HepG2 (cell line): ENCODE measurements at regions not wholly inside any gene's neighbourhood (a gene's known extent, or its start where the extent isn't known, plus 50 kb on each side); places are given as distances from the start of the nearest gene placed in this dataset.

ENCODE experiments used
- ATAC-seq: fragments of 200-7000 bp; cut with Tn5 transposase; 3 replicates; pipeline ENCODE4 v1.9.1; 2020; ENCODE audit warnings: mild to moderate bottlenecking, moderate library complexity
- BruUV-seq: library from RNA; stranded (reverse); fragments of 400-500 nt; replicated peaks from 2 replicates; lab custom pipeline; 2021; lab: Mats Ljungman, UMichigan
- CTCF ChIA-PET: fragments of 300-600 bp; formaldehyde crosslinking; extraction: SDS; loops from one replicate; lab custom pipeline; 2021; ENCODE audit warnings: low total read pairs, inconsistent platforms, low intra/inter-chr PET ratio; lab: Yijun Ruan, JAX
- POLR2A ChIA-PET: fragments of 350-600 bp; sonication (Branson Sonifier 250); formaldehyde crosslinking; loops from one replicate; lab custom pipeline; 2020; ENCODE audit warnings: antibody characterized with exemption, inconsistent platforms; lab: Yijun Ruan, JAX
- DNase-seq: peaks from one replicate; pipeline ENCODE4 v3.0.0-alpha.2; 2015; ENCODE audit warnings: low spot score
- FAIRE-seq: peaks from 3 replicates; lab custom pipeline; 2011; peaks lifted over from hg19 to GRCh38; lab: Jason Lieb, UNC
- H2AFZ ChIP-seq: one replicate; pipeline ENCODE4 v1.6.1; 2011; ENCODE audit warnings: low read length, inconsistent platforms
- H3K27ac ChIP-seq: fragments of 300-600 bp; 3 replicates; pipeline ENCODE4 v1.8.0; 2011; ENCODE audit warnings: mixed run types, mild to moderate bottlenecking, mixed read lengths, low read length, inconsistent platforms; ENCODE audit not compliant: insufficient read depth; ENCODE audit errors: extremely low read length
- H3K27me3 ChIP-seq, 2 experiments: fragments of 200-600 bp in 1 of 2; 2 replicates in 1 of 2; 3 replicates in 1 of 2; pipeline versions ENCODE4 v1.6.0 to v1.8.0; 2011; ENCODE audit warnings: low read length in 2 of 2, mild to moderate bottlenecking in 2 of 2, moderate library complexity in 2 of 2, inconsistent platforms in 1 of 2; ENCODE audit not compliant: insufficient read depth in 2 of 2, control insufficient read depth in 1 of 2
- H3K36me3 ChIP-seq, 2 experiments: fragments of 200-600 bp in 1 of 2; replicated peaks in 1 of 2; 2 replicates in 1 of 2; 3 replicates in 1 of 2; pipeline versions ENCODE4 v1.5.1 to v1.8.0; 2011; ENCODE audit warnings: low read length in 2 of 2, inconsistent platforms in 1 of 2; ENCODE audit not compliant: insufficient read depth in 2 of 2, control insufficient read depth in 1 of 2
- H3K4me1 ChIP-seq: 2 replicates; pipeline ENCODE4 v1.5.1; 2012; ENCODE audit warnings: low read length, inconsistent platforms; ENCODE audit not compliant: insufficient read depth
- H3K4me2 ChIP-seq: 2 replicates; pipeline ENCODE4 v1.6.0; 2011; ENCODE audit warnings: low read depth, low read length, inconsistent platforms
- H3K4me3 ChIP-seq, 3 experiments: fragments of 200-600 bp in 1 of 3; sonication (generic), shearing (Covaris generic) in 1 of 3; replicated peaks in 1 of 3; 2 replicates each; pipeline ENCODE4 v1.5.1; 2011 to 2016; ENCODE audit warnings: low read length in 3 of 3, inconsistent platforms in 2 of 3, low read depth in 2 of 3, mild to moderate bottlenecking in 2 of 3, control low read depth in 1 of 3, mixed read lengths in 1 of 3; ENCODE audit not compliant: insufficient read depth in 1 of 3
- H3K79me2 ChIP-seq: one replicate; pipeline ENCODE4 v1.6.1; 2011; ENCODE audit warnings: low read length, inconsistent platforms; ENCODE audit not compliant: insufficient read depth
- H3K9ac ChIP-seq: 2 replicates; pipeline ENCODE4 v1.6.0; 2011; ENCODE audit warnings: mild to moderate bottlenecking, low read depth, low read length, inconsistent platforms; ENCODE audit not compliant: insufficient read depth
- H3K9me3 ChIP-seq: 2 replicates; pipeline ENCODE4 v1.5.1; 2012; ENCODE audit warnings: mild to moderate bottlenecking, low read length
- H4K20me1 ChIP-seq: 2 replicates; pipeline ENCODE4 v1.6.0; 2011; ENCODE audit warnings: inconsistent platforms, mild to moderate bottlenecking, low read length, moderate library complexity; ENCODE audit not compliant: insufficient read depth
- CAMTA2 ChIP-seq: sonication (generic); formaldehyde crosslinking; IDR thresholded peaks from 2 replicates; pipeline ENCODE4 v1.4.0; 2020; ENCODE audit warnings: mild to moderate bottlenecking, missing genetic modification reagents, borderline replicate concordance
- CCAR2 ChIP-seq: fragments of 200-400 bp; formaldehyde crosslinking; optimal IDR thresholded peaks from 2 replicates; pipeline ENCODE3; 2018; ENCODE audit warnings: low read depth, mild to moderate bottlenecking, low read length, moderate library complexity
- MED13 ChIP-seq: sonication (generic); formaldehyde crosslinking; IDR thresholded peaks from 2 replicates; pipeline ENCODE4 v1.5.0; 2020; ENCODE audit warnings: missing genetic modification reagents
- MTERF4 ChIP-seq: sonication (generic); formaldehyde crosslinking; IDR thresholded peaks from 2 replicates; pipeline ENCODE4 v1.8.0; 2023; ENCODE audit warnings: mild to moderate bottlenecking, missing genetic modification reagents
- RXRA ChIP-seq: sonication (generic); formaldehyde crosslinking; IDR thresholded peaks from 2 replicates; pipeline ENCODE4 v1.5.1; 2020; ENCODE audit warnings: missing genetic modification reagents
- ZHX1 ChIP-seq: sonication (generic); formaldehyde crosslinking; IDR thresholded peaks from 2 replicates; pipeline ENCODE4 v1.8.1; 2022; ENCODE audit warnings: low read depth, mild to moderate bottlenecking, missing genetic modification reagents
- ZNF280B ChIP-seq: sonication (generic); formaldehyde crosslinking; IDR thresholded peaks from 2 replicates; pipeline ENCODE4 v1.5.0; 2020; ENCODE audit warnings: missing genetic modification reagents, mild to moderate bottlenecking, borderline replicate concordance
- ZNF414 ChIP-seq: sonication (generic); formaldehyde crosslinking; IDR thresholded peaks from 2 replicates; pipeline ENCODE4 v1.5.0; 2020; ENCODE audit warnings: missing genetic modification reagents
- ZNF609 ChIP-seq: sonication (generic); formaldehyde crosslinking; IDR thresholded peaks from 2 replicates; pipeline ENCODE4 v1.4.0; 2020; ENCODE audit warnings: mild to moderate bottlenecking, missing genetic modification reagents, borderline replicate concordance
- ZNF615 ChIP-seq: sonication (generic); formaldehyde crosslinking; IDR thresholded peaks from 2 replicates; pipeline ENCODE4 v1.5.0; 2020; ENCODE audit warnings: mild to moderate bottlenecking, missing genetic modification reagents, borderline replicate concordance
- ZNF674 ChIP-seq: sonication (generic); formaldehyde crosslinking; IDR thresholded peaks from 2 replicates; pipeline ENCODE4 v1.5.0; 2020; ENCODE audit warnings: low read depth, mild to moderate bottlenecking, missing genetic modification reagents
- ZSCAN22 ChIP-seq: sonication (generic); formaldehyde crosslinking; IDR thresholded peaks from 2 replicates; pipeline ENCODE4 v1.4.0; 2020; ENCODE audit warnings: mild to moderate bottlenecking, missing genetic modification reagents
- WGBS: methylation state at CpG from one replicate; pipeline ENCODE4 v1.1.6; 2017; ENCODE audit warnings: low lambda C conversion rate; 5-methylcytosine and 5-hydroxymethylcytosine counted together
- in situ Hi-C: cut with HindIII; loops from 2 replicates; pipeline ENCODE4 v1.10.0; 2017; ENCODE audit warnings: low pct_unique_long_range_greater_than_20kb; ENCODE audit not compliant: extremely low pct_ligation_motif_present
- intact Hi-C: fragments of 100-400 bp; cut with micrococcal nuclease; formaldehyde crosslinking; loops from one replicate; pipeline ENCODE4 v1.10.0; 2022; ENCODE audit not compliant: unreplicated experiment

- TF ChIP-seq ZNF414 (CRISPR knock-in tag) (no peak), ZSCAN22 (CRISPR knock-in tag) (no peak), CCAR2 (no peak), ZHX1 (CRISPR knock-in tag) (no peak), ZNF615 (CRISPR knock-in tag) (no peak)
These were observed 161.4 kb upstream of the DAB2 start (continued) for GRCh38 chr5:39586185-39586584.

GRCh38 chr5:39584927-39585326, 160.1 kb upstream of the DAB2 start:
- no peak for ATAC-seq
- no peak for FAIRE-seq
- Histone ChIP-seq H2AFZ (no peak overlapping the region), H4K20me1 (no peaks in the 10 kb centered on the region), H3K4me3 (no peak overlapping the region), H3K27me3 (peaks cover 0 to 1% of the 10 kb centered on the region in 2 experiments; a peak in 1 of 5 replicates), H3K27ac (no peak overlapping the region), H3K79me2 (no peaks in the 10 kb centered on the region), H3K9me3 (no peaks in the 10 kb centered on the region), H3K9ac (no peak overlapping the region), H3K36me3 (no peaks in the 10 kb centered on the region), H3K4me2 (no peak overlapping the region), H3K4me1 (no peaks in the 10 kb centered on the region)
- DNase-seq, result no peak
- intact Hi-C loops (loop anchor here (5.0 kb wide), 1 partner anchor 1152 kb away; no protein-coding TSS in a partner anchor), in situ Hi-C loops (loop anchor here (25.0 kb wide), 1 partner anchor 1102 kb away; the partner anchor contains the start of gene PTGER4)
- CTCF ChIA-PET, result no interaction called here
- no TSS peak for BruUV-seq
- 3% methylated on average over 2 of the region's 2 CpGs for WGBS
- POLR2A ChIA-PET, result no interaction called here
- no peak for TF ChIP-seq CAMTA2 (CRISPR knock-in tag)
- TF ChIP-seq ZNF280B, result no peak
- no peak for TF ChIP-seq MTERF4 (CRISPR knock-in tag)
- no peak for TF ChIP-seq ZNF674
- no peak for TF ChIP-seq RXRA (CRISPR knock-in tag)
- TF ChIP-seq MED13 (CRISPR knock-in tag), result no peak
- no peak for TF ChIP-seq ZNF609 (CRISPR knock-in tag)
